Smooth muscle cell (in vitro differentiated cells): ENCODE measurements at regions not wholly inside any gene's neighbourhood (a gene's known extent, or its start where the extent isn't known, plus 50 kb on each side); places are given as distances from the start of the nearest gene placed in this dataset.

Experiments used
- DNase-seq: peaks from one replicate; lab custom pipeline; 2025; ENCODE audit not compliant: unreplicated experiment; lab: John Stamatoyannopoulos, UW
- H2AFZ ChIP-seq: fragments of 200-600 bp; sonication (generic); 2 replicates; pipeline ENCODE4 v1.6.0; 2016; ENCODE audit warnings: antibody characterized with exemption, low read depth, mild to moderate bottlenecking
- H3F3A ChIP-seq: fragments of 200-600 bp; sonication (generic); 2 replicates; pipeline ENCODE4 v1.6.0; 2017; ENCODE audit warnings: antibody characterized with exemption, low read depth
- H3K27ac ChIP-seq: fragments of 200-600 bp; sonication (generic); 2 replicates; pipeline ENCODE4 v1.5.1; 2016; ENCODE audit warnings: low read depth, mild to moderate bottlenecking
- H3K27me3 ChIP-seq: fragments of 200-600 bp; sonication (generic); 2 replicates; pipeline ENCODE4 v1.6.1; 2016; ENCODE audit warnings: low read depth, mild to moderate bottlenecking
- H3K36me3 ChIP-seq: fragments of 200-600 bp; sonication (generic); 2 replicates; pipeline ENCODE4 v1.5.1; 2016; ENCODE audit warnings: low read depth
- H3K4me1 ChIP-seq: fragments of 200-600 bp; sonication (generic); 2 replicates; pipeline ENCODE4 v1.5.1; 2016; ENCODE audit warnings: low read depth
- H3K4me2 ChIP-seq: fragments of 200-600 bp; sonication (generic); 2 replicates; pipeline ENCODE4 v1.6.0; 2016; ENCODE audit warnings: mild to moderate bottlenecking
- H3K4me3 ChIP-seq: fragments of 200-600 bp; sonication (generic); 2 replicates; pipeline ENCODE4 v1.5.1; 2016; ENCODE audit warnings: mild to moderate bottlenecking
- H3K79me2 ChIP-seq: fragments of 200-600 bp; sonication (generic); 2 replicates; pipeline ENCODE4 v1.6.0; 2016; ENCODE audit warnings: low read depth, mild to moderate bottlenecking
- H3K9ac ChIP-seq: fragments of 200-600 bp; sonication (generic); 2 replicates; pipeline ENCODE4 v1.6.0; 2016; ENCODE audit warnings: low read depth
- H3K9me3 ChIP-seq: fragments of 200-600 bp; sonication (generic); replicated peaks from 2 replicates; pipeline ENCODE4 v1.5.1; 2016; ENCODE audit warnings: low read depth
- H4K20me1 ChIP-seq: fragments of 200-600 bp; sonication (generic); 2 replicates; pipeline ENCODE4 v1.6.0; 2016; ENCODE audit warnings: low read depth
- WGBS: methylation state at CpG from one replicate; pipeline ENCODE4 v1.1.7; 2016; ENCODE audit warnings: low lambda C conversion rate; 5-methylcytosine and 5-hydroxymethylcytosine counted together
- TF ChIP-seq, protein P1 (sequence below): fragments of 200-600 bp; sonication (generic); IDR thresholded peaks from 2 replicates; pipeline ENCODE4 v1.5.1; 2017; ENCODE audit warnings: borderline replicate concordance, mild to moderate bottlenecking, antibody characterized with exemption; ENCODE audit not compliant: insufficient read depth, poor library complexity, severe bottlenecking

DNA sequence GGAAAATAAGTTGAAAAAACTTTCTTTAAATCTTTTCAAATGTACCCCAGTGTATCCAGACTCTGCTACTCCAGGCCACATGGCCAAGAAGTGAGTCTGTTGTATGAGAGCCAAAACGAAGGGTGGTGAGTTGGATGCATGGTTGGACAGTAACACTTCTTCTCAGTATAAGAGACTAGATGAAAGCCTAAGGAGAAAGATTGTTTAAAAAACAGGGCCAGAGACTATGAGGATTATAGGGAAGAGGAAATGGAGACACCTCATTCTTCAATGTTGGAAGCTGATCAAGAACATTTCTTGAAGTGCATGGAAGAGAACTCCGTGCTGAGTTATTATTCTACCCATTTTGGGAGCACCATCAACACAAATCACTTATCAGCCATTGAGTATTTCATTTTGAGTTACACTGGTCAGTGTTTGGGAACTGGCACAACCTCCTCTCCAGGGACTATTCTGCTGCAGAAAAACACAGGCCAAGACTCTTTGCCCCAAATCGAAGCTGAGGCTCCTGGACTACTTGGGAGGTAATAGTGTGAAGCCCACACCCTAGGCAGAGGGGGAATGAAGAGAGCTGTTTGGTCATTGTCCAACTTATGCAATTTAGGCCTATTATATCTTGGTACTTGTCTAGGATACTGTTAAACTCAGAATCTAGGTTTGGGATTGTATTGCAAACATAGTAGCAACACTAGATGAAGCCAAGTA is 123.0 kb upstream of the SEC61G start:
- H3K9ac ChIP-seq: no peak overlapping the region
- TF ChIP-seq, protein P1, sequence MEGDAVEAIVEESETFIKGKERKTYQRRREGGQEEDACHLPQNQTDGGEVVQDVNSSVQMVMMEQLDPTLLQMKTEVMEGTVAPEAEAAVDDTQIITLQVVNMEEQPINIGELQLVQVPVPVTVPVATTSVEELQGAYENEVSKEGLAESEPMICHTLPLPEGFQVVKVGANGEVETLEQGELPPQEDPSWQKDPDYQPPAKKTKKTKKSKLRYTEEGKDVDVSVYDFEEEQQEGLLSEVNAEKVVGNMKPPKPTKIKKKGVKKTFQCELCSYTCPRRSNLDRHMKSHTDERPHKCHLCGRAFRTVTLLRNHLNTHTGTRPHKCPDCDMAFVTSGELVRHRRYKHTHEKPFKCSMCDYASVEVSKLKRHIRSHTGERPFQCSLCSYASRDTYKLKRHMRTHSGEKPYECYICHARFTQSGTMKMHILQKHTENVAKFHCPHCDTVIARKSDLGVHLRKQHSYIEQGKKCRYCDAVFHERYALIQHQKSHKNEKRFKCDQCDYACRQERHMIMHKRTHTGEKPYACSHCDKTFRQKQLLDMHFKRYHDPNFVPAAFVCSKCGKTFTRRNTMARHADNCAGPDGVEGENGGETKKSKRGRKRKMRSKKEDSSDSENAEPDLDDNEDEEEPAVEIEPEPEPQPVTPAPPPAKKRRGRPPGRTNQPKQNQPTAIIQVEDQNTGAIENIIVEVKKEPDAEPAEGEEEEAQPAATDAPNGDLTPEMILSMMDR: no peak
- WGBS: 92% methylated on average over 3 of the region's 3 CpGs
- no peak overlapping the region for H3K4me2 ChIP-seq
- no peaks in the 10 kb centered on the region for H3F3A ChIP-seq
- no peaks in the 10 kb centered on the region for H3K9me3 ChIP-seq
- no peaks in the 10 kb centered on the region for H3K27me3 ChIP-seq
- H2AFZ ChIP-seq: no peak overlapping the region
- no peak overlapping the region for H3K4me3 ChIP-seq
- H3K4me1 ChIP-seq: no peaks in the 10 kb centered on the region
- no peaks in the 10 kb centered on the region for H4K20me1 ChIP-seq
- DNase-seq: no peak
- H3K36me3 ChIP-seq: no peaks in the 10 kb centered on the region
- H3K79me2 ChIP-seq: no peaks in the 10 kb centered on the region
- H3K27ac ChIP-seq: no peak overlapping the region

GRCh38 chr7:54882694-54883093 is 123.7 kb upstream of the SEC61G start:
- Histone ChIP-seq H3K4me2 (no peak overlapping the region), H3K79me2 (no peaks in the 10 kb centered on the region), H3K27me3 (no peaks in the 10 kb centered on the region), H4K20me1 (no peaks in the 10 kb centered on the region), H3F3A (no peaks in the 10 kb centered on the region), H3K9ac (no peak overlapping the region), H3K4me3 (no peak overlapping the region), H3K36me3 (no peaks in the 10 kb centered on the region), H2AFZ (no peak overlapping the region), H3K4me1 (no peaks in the 10 kb centered on the region), H3K27ac (no peak overlapping the region), H3K9me3 (no peaks in the 10 kb centered on the region)
- no peak for DNase-seq
- TF ChIP-seq, protein P1: no peak
- WGBS: 90% methylated on average over 1 of the region's 1 CpG

DNA sequence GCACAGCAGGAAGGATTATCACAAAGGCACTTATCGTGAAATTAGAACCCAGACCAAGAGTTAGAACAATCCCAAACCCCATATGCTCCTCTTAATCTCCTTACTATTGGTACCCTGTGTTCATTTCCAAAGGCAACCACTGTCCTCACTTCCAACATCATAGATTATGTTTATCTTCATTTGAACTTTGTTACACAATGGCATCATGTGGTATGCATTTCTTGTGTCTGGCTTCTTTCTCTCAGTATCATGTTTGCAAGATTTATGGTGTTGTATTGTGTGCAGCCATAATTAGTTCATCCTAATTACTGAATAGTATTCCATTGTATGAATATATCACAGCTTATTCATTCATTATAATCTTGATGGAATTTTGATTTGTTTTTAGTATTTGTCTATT is 124.6 kb upstream of the SEC61G start:
- no peak for DNase-seq
- Histone ChIP-seq H3K4me2 (no peak overlapping the region), H3K27me3 (no peaks in the 10 kb centered on the region), H4K20me1 (no peaks in the 10 kb centered on the region), H3K9me3 (no peaks in the 10 kb centered on the region), H3K79me2 (no peaks in the 10 kb centered on the region), H3K36me3 (no peaks in the 10 kb centered on the region), H3F3A (no peaks in the 10 kb centered on the region), H3K4me3 (no peak overlapping the region), H3K27ac (no peak overlapping the region), H2AFZ (no peak overlapping the region), H3K9ac (no peak overlapping the region), H3K4me1 (no peaks in the 10 kb centered on the region)
- TF ChIP-seq, protein P1: no peak
- 96% methylated on average over 1 of the region's 1 CpG for WGBS

DNA sequence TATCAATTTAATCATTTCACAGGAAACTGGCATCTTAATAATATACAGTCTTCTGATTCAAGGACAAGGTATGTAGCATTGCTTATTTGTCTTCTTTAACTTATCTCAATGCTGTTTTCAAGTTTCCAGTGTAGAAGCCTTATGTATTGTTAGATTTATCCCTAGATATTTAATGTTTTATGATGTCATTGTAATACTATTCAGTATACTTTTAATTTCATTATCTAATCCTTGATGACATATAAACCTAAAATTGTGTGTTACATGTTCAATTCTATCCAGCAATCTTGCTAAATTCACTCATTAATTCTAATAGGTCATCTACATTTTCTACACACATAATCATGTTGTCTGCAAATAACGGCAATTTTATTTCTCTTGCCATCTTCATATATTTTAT is 126.3 kb upstream of the SEC61G start:
- Histone ChIP-seq H3K27me3 (peaks cover 5% of the 10 kb centered on the region), H3K4me2 (no peak overlapping the region), H3K9me3 (no peaks in the 10 kb centered on the region), H3F3A (no peaks in the 10 kb centered on the region), H3K4me1 (no peaks in the 10 kb centered on the region), H3K36me3 (no peaks in the 10 kb centered on the region), H2AFZ (no peak overlapping the region), H3K9ac (no peak overlapping the region), H3K27ac (no peak overlapping the region), H4K20me1 (no peaks in the 10 kb centered on the region), H3K4me3 (no peak overlapping the region), H3K79me2 (no peaks in the 10 kb centered on the region)
- TF ChIP-seq, protein P1: no peak
- WGBS: 92% methylated on average over 1 of the region's 1 CpG
- no peak for DNase-seq
